IPS-NIHi11 (cell line): ENCODE measurements at regions not wholly inside any gene's neighbourhood (a gene's known extent, or its start where the extent isn't known, plus 50 kb on each side); places are given as distances from the start of the nearest gene placed in this dataset.

Source experiments
- DNase-seq: peaks from one replicate; pipeline ENCODE4 v3.0.0; 2012; ENCODE audit warnings: mixed read lengths, low spot score

DNA sequence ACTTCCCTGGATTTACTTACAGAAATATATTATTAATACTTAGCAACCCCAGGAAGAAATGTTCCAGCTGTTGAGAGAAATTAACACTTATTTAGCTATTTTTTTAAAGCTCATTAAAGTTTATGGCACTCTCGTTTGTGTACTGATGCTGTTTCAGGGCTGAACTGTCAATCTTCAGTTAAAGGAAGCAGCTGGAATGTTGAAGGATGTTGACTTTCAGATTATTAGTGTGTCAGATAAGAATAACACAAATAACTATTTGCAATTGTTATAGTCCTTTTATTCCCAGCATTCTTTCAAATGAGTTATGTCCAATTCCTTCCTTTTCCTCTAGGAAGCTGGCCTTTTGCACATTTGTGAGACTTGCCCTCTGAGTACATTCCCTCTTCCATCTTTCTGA is 278.2 kb upstream of the RAG2 start:
- DNase-seq, result no peak

DNA sequence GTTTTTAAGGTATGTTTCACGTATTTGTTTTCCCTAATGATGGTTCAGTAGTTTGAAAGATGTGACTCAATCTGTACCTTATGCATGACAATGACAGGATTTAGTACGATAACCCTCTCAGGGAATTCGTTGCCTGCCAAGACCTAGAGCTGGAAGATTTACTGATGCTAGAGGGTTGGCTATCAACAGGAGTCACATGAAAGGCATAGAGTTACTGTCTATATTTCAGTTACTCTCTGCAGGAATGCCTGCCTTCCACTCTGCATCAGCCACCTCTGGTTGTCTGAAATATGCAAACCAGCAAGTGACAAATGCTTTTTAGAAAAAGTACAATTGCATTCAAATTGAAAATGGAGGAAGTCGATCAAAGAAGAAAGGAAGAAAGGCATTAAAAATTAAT is 276.3 kb upstream of the RAG2 start:
- no peak for DNase-seq

DNA sequence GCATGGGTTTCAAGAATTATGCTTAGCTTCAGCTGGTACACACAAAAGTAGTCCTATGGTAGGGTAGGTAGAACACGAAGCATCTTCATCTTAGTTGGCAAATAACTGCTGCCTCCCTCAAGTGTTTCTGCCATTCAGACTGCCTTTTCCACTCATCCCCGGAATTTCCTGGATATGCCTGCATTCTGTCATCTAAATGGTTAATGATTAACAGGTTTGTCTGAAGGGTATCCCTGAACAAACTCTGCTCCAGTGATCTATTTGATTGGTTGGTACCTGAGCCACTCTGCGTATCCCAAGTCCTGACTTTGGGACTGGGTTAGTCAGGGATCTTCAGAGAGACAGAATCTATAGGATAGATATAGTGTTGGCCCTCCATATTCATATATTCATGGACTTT is 272.3 kb upstream of the RAG2 start:
- DNase-seq, result no peak

DNA sequence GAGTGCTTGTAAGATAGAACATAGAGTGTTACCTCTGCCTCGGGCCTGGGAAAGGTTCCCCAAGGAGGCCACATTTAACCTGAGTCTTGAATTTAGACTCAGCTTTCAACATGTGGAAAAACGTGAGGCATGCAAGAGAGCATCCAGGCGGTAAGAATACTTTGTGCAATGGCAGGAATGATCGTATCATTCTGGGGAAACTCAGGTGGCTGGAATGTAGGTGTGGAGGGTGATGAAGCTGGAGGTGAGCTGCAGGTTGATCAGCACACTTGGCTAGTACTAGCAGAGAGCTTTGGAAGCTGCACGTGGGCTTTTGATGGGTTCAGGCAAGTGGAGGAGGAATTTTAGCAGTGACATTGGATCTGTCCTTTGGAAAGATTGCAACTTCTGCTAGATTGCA is 270.3 kb upstream of the RAG2 start:
- DNase-seq, result no peak

GRCh38 chr11:36865846-36866245 is 267.8 kb upstream of the RAG2 start:
- DNase-seq, result no peak

GRCh38 chr11:36854875-36855274 is 256.8 kb upstream of the RAG2 start:
- no peak for DNase-seq

- no peak for DNase-seq
These were observed 250.6 kb upstream of the RAG2 start for GRCh38 chr11:36848660-36849059.

- DNase-seq, result no peak
These were observed 242.3 kb upstream of the RAG2 start for GRCh38 chr11:36840378-36840777.

GRCh38 chr11:36837831-36838437 is 239.9 kb upstream of the RAG2 start:
- DNase-seq, result no peak

- no peak for DNase-seq
These were observed 227.2 kb upstream of the RAG2 start for GRCh38 chr11:36825251-36825650.

DNA sequence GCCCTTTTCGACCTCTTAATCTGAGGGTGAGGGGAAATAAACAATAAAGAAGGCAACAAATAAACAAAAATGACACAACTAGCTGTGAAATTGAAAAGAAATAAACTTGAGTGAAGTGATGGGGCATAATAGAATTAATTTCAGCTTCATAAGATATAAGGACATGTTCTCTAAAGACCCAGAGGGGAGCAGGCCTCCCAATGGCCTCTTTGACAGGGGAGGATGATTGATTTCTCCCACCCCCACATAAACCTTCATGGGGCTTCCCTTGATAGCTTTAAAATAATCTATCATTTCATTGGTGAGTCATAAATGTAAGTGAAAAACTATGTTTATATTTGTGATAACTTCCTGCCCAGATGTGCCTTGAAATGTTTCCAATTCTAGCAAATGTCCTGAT is 226.3 kb upstream of the RAG2 start:
- no peak for DNase-seq

GRCh38 chr11:36822829-36823228 is 224.8 kb upstream of the RAG2 start:
- no peak for DNase-seq

DNA sequence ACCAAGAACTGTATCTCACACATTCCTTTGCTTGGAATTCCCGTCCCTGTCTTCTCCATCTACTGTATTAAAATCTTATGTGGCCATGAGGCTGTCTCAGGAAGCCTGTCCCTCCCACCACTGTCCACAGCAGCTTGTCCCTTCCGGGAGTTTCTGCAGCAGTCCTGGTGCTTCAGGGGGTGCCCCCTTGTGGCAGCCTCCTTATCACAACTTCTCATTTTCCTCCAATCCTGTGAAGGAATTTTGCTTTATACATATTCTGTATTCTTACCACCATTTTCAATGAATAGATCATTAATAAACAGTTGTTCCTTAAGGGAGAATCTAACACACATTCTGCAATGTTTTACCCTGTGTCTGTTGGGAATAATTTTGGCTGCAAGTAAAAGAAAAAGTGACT is 220.4 kb upstream of the RAG2 start:
- peak; percentile 42 for DNase-seq

DNA sequence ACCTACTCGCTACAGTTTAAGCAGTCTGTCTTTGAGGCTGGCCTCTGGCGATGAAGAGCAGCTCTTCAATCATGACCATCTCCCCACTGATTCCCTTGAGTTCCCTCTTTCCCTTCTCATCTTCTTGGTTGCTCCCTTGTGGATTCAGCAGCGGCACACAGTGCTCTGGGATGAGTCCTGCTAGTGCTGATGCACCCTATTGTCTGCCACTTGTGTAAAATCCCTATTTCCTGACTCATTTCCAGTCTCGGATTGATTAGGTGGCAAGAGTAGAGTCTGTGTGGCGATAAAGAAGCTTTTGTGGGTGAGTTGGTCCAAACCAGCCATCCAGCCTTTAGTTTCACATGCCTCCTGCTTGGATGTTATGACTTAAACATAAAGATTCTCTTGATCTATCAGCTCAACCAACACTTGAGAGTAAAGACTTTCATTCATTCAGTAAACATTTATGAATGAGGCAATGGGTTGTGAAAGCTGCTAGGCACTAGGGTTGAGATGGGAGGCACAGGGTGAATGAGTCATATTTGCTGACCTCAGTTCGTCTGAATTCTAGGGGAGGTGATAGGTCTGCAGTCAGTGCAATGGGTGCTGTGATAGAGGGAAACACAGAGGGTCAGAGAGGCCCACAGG is 219.4 kb upstream of the RAG2 start:
- DNase-seq, result no peak

- DNase-seq, result no peak
These were observed 211.3 kb upstream of the RAG2 start for GRCh38 chr11:36809303-36809702.

GRCh38 chr11:36807871-36808270 is 209.8 kb upstream of the RAG2 start:
- DNase-seq, result no peak

GRCh38 chr11:36803084-36803483 is 205.0 kb upstream of the RAG2 start:
- no peak for DNase-seq

DNA sequence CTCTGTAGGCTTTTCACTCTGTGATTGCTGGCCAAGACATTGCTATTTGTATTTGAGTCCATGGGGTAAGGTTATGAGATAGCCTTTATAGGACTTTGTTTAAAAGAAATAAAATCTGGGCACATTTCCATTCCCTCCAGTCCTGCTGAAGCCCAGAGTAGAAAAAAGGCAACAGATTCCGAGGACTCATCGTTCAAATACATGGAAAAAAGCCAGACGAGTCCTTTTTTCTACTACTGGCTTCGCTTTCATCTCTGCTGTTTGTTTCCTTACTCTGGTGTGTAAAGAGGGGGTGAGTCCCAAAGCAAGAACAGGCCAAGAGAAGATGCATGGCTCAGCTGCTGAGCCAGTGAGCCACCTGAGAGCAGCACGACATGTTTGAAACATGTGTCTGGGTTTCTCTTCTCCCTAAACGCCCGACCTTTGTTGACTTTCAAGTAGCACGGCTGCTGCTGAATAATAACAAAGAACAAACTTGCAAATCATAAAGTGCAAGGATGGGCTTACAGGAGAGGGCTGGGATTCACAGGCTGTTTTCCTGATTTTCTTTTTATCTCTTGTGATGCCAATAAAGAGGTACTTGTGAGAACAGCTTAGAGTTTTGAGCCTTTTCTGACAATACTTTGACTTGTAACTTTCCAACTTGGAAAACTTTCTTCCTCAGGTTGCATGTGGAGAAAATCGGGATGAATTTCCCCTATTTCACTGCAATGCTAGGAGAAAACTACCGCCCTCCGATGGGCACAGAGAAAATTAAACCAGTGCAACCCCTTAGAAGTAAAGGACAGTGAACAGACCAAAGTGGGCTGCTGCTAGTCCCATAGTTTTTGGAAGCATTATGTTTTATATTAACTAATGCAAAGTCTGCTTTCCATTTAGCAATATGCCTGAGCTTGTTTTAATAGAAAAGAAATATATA is 195.2 kb upstream of the RAG2 start:
- DNase-seq, result peak; percentile 39

- no peak for DNase-seq
These were observed 193.9 kb upstream of the RAG2 start for GRCh38 chr11:36791957-36792356.

DNA sequence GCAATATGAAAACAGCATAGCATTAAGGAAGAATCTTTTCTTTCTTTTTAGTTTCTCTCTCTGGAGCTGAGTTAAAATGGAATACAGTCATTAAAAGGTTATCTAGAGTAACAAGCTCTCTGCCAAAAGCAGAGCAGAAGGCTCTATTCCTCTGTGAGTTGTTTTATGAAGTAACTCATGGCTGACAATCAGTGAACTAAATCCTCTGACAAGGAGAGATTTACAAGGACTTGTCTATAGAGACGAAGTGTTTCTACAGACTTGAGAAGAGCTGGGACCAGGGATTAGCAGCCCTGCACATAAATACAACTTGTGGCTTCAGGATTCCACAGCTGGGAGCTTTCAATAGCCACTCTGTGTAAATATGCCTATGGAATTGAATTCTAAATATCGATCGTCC is 192.5 kb upstream of the RAG2 start:
- DNase-seq, result no peak

DNA sequence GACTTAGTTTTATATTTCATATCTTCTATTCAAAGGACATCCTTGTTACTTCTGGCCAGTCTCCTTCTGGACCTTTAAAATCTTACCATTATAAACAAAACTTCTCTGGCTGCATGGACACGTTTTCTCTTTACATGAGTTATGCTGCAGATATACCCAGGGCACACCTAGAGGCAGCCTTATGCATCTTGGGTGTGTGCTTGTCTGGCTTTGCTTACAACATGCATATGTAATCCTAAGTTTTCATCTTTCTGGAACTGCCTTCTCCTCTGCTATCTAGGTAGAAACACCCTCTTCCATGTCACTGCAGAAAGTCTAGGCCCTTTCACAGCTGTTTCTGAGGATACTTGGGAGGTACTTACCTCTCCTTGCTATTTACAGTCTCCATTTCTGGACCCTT is 185.8 kb upstream of the RAG2 start:
- DNase-seq, result no peak

DNA sequence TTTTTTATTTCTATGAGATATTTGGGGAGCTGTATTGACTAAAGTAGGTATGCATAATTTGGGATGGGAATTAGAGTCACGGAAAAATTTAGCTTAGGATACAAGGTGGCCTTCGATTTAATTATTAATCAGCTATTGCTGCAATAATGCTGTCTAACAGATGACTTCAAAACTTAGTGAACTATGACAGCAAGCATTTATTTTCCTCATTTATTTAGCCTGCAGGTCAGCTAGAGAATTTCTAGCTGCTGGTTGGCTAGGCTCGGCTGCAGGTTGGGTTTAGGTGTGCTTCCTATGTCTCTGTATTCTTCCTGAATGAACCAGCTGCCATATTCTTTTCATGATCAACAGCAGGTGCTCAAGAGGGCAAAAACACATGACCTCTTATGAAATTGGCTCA is 181.8 kb upstream of the RAG2 start:
- DNase-seq, result no peak

- DNase-seq, result no peak
These were observed 179.3 kb upstream of the RAG2 start for GRCh38 chr11:36777311-36777710.
